GM19467 (cell line): ENCODE measurements at regions not wholly inside any gene's neighbourhood (a gene's known extent, or its start where the extent isn't known, plus 50 kb on each side); places are given as distances from the start of the nearest gene placed in this dataset.
A peak's percentile ranks its signal among the peaks of the same experiment; 100 is the strongest.

Experiments
- ATAC-seq: cut with Tn5 transposase; IDR thresholded peaks from one replicate; pipeline ENCODE4 v1.9.1; 2021; ENCODE audit warnings: mild to moderate bottlenecking, moderate library complexity; ENCODE audit not compliant: unreplicated experiment

GRCh38 chr13:106660746-106661625 lies 93.0 kb upstream of the ARGLU1 start:
- ATAC-seq = no peak

- no peak for ATAC-seq
Measured at GRCh38 chr13:106657104-106657503, 89.2 kb upstream of the ARGLU1 start.

GRCh38 chr13:106656186-106656585 lies 88.2 kb upstream of the ARGLU1 start:
- no peak for ATAC-seq

GRCh38 chr13:106651442-106651841 lies 83.5 kb upstream of the ARGLU1 start:
- ATAC-seq = no peak

GRCh38 chr13:106650690-106651205 lies 82.8 kb upstream of the ARGLU1 start:
- no peak for ATAC-seq

- ATAC-seq = no peak
Measured at GRCh38 chr13:106649495-106649894, 81.6 kb upstream of the ARGLU1 start.

- ATAC-seq = no peak
Measured at GRCh38 chr13:106640515-106640914, 72.6 kb upstream of the ARGLU1 start.

GRCh38 chr13:106637519-106637918 lies 69.6 kb upstream of the ARGLU1 start:
- no peak for ATAC-seq

- no peak for ATAC-seq
Measured at GRCh38 chr13:106636492-106636891, 68.6 kb upstream of the ARGLU1 start.

- ATAC-seq = no peak
Measured at GRCh38 chr13:106635616-106636015, 67.7 kb upstream of the ARGLU1 start.

GRCh38 chr13:106633321-106633720 lies 65.4 kb upstream of the ARGLU1 start:
- ATAC-seq = no peak

GRCh38 chr13:106630650-106631049 lies 62.7 kb upstream of the ARGLU1 start:
- no peak for ATAC-seq

GRCh38 chr13:106630162-106630561 lies 62.2 kb upstream of the ARGLU1 start:
- no peak for ATAC-seq

GRCh38 chr13:106628936-106629659 lies 61.2 kb upstream of the ARGLU1 start:
- no peak for ATAC-seq

GRCh38 chr13:106626473-106626872 lies 58.5 kb upstream of the ARGLU1 start:
- no peak for ATAC-seq

GRCh38 chr13:106625578-106625977 lies 57.6 kb upstream of the ARGLU1 start:
- ATAC-seq = no peak

GRCh38 chr13:106623799-106624460 lies 56.0 kb upstream of the ARGLU1 start:
- ATAC-seq = no peak

GRCh38 chr13:106621833-106622232 lies 53.9 kb upstream of the ARGLU1 start:
- no peak for ATAC-seq

- peak; percentile 92 for ATAC-seq
Measured at GRCh38 chr13:106619688-106620555, 52.0 kb upstream of the ARGLU1 start.
